ENCODE measurements at regions not wholly inside any gene's neighbourhood (a gene's known extent, or its start where the extent isn't known, plus 50 kb on each side); places are given as distances from the start of the nearest gene placed in this dataset.

DNA sequence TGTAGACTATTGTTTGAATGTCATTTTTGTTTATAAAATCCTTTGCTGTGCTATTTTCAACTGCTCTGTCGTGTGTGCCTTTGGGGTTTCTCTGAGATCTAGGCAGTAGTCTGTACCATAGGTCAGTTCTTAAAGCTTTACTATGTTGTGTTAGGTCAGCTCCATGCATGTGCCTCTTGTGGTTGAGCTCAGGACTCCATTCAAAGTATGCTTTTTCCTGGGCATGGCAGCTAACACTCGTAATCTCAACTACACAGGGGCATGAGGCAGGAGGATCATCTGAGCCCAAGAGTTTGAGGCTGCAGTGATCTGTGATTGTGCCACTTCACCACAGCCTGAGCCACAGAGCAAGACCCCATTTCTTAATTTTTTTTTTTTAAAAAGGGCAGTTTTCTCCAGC, 174.4 kb upstream of the SPHKAP start:
- TF ChIP-seq TAF1 (conservative IDR thresholded peaks at IDR 0.05) (no peak), EGR1 (IDR thresholded peaks at IDR 0.05; ENCODE audit: low read depth in 2 of 2) (no peak)

Measured in liver (tissue), 2 donors.